GM10248 (cell line): ENCODE measurements at regions not wholly inside any gene's neighbourhood (a gene's known extent, or its start where the extent isn't known, plus 50 kb on each side); places are given as distances from the start of the nearest gene placed in this dataset.

Experiments used
- CTCF ChIA-PET: fragments of 300-600 bp; sonication (Branson Sonifier 250); formaldehyde crosslinking; extraction: SDS; loops from one replicate; lab custom pipeline; 2021; ENCODE audit warnings: antibody characterized with exemption; lab: Yijun Ruan, JAX
- POLR2A ChIA-PET: fragments of 350-650 bp; sonication (Branson Sonifier 250); formaldehyde crosslinking; extraction: SDS; loops from one replicate; lab custom pipeline; 2020; ENCODE audit warnings: antibody characterized with exemption; lab: Yijun Ruan, JAX
- DNase-seq: peaks from one replicate; pipeline ENCODE4 v3.0.0; 2012; ENCODE audit errors: extremely low spot score
- TF ChIP-seq, protein P1 (sequence below): IDR thresholded peaks from 2 replicates; pipeline ENCODE4 v1.5.1; 2012; ENCODE audit warnings: mild to moderate bottlenecking, low read depth; ENCODE audit errors: extremely low read depth, missing control alignments, control extremely low read depth

GRCh38 chr13:99845161-99845874, 126.2 kb downstream of the ZIC5 start:
- CTCF ChIA-PET, result no interaction called here
- POLR2A ChIA-PET, result no interaction called here
- TF ChIP-seq, protein P1, sequence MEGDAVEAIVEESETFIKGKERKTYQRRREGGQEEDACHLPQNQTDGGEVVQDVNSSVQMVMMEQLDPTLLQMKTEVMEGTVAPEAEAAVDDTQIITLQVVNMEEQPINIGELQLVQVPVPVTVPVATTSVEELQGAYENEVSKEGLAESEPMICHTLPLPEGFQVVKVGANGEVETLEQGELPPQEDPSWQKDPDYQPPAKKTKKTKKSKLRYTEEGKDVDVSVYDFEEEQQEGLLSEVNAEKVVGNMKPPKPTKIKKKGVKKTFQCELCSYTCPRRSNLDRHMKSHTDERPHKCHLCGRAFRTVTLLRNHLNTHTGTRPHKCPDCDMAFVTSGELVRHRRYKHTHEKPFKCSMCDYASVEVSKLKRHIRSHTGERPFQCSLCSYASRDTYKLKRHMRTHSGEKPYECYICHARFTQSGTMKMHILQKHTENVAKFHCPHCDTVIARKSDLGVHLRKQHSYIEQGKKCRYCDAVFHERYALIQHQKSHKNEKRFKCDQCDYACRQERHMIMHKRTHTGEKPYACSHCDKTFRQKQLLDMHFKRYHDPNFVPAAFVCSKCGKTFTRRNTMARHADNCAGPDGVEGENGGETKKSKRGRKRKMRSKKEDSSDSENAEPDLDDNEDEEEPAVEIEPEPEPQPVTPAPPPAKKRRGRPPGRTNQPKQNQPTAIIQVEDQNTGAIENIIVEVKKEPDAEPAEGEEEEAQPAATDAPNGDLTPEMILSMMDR, result no peak
- no peak for DNase-seq

DNA sequence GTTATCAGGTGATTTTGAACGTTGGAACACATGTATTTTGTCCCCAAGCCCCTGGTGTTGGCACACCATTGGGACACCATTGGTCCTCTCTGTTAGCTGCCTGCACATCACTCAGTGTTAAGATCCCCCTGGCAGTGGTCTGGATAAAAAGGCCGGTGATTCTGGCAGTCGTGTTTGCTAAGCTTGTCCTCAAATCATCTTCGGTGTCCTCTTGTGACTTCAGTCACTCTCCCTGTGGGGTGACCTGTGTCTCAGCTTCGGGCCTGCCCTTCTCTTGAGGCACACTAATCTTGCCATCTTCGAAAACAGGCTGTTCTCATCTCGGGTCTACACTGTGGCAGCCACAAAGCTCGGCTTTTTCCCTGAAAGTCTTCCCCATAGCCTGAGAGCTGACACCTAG, 127.1 kb downstream of the ZIC5 start:
- CTCF ChIA-PET, result no interaction called here
- POLR2A ChIA-PET, result no interaction called here
- DNase-seq, result no peak
- TF ChIP-seq, protein P1, result no peak

- TF ChIP-seq, protein P1, result no peak
- CTCF ChIA-PET, result interaction anchor here (1.2 to 1.7 kb wide), 2 partner anchors 12 to 57 kb away, joined by 3 to 4 read pairs; no protein-coding TSS in a partner anchor
- POLR2A ChIA-PET, result no interaction called here
- no peak for DNase-seq
Observed at GRCh38 chr13:99843872-99844271, 127.7 kb downstream of the ZIC5 start.

GRCh38 chr13:99842405-99842804, 129.2 kb downstream of the ZIC5 start:
- POLR2A ChIA-PET, result no interaction called here
- CTCF ChIA-PET, result interaction anchor here (1.7 kb wide), 1 partner anchor 58 kb away, joined by 3 read pairs; no protein-coding TSS in a partner anchor
- no peak for DNase-seq
- TF ChIP-seq, protein P1, result no peak

- CTCF ChIA-PET, result no interaction called here
Observed at GRCh38 chr13:99836291-99836690, 135.3 kb downstream of the ZIC5 start.

DNA sequence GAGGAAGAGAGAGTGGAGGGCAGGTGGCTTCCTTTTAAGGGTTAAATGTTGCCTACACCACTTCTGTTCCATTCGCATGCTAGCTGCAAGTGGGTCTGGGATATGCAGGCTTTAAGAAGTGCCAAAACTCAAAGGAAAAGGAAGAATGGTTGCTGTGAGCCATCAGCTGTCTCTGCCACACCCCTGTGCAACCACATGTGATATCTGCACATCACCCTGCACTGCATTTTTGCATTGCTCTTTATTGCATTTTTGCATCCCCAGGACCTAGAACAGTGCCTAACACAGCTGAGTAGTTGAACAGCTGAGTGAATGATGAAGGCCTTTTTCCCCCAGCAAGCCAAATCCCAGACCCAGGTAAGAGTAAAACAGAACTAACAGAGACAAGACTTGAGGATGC, 136.1 kb downstream of the ZIC5 start:
- ChIA-PET CTCF (no interaction called here), POLR2A (interaction anchor here (0.6 kb wide), 1 partner anchor 92 kb away, joined by 5 read pairs; no protein-coding TSS in a partner anchor)
- TF ChIP-seq, protein P1, result no peak
- no peak for DNase-seq

More at GRCh38 chr13:99836291-99836690, 135.3 kb downstream of the ZIC5 start:
- POLR2A ChIA-PET, result interaction anchor here (0.6 kb wide), 1 partner anchor 93 kb away, joined by 5 read pairs; no protein-coding TSS in a partner anchor
- no peak for DNase-seq
- TF ChIP-seq, protein P1, result no peak
